B cell (primary cell): ENCODE measurements at regions not wholly inside any gene's neighbourhood (a gene's known extent, or its start where the extent isn't known, plus 50 kb on each side); places are given as distances from the start of the nearest gene placed in this dataset.

ENCODE experiments used
- ATAC-seq: fragments of 200-7000 bp; cut with Tn5 transposase; one replicate; pipeline ENCODE4 v1.10.0; 2021; ENCODE audit warnings: low read depth, mild to moderate bottlenecking, moderate number of reproducible peaks, moderate library complexity
- CTCF ChIA-PET: fragments of 350-600 bp; sonication (Branson Sonifier 250); formaldehyde crosslinking; loops from one replicate; lab custom pipeline; 2021; ENCODE audit warnings: antibody characterized with exemption, inconsistent platforms; lab: Charles Lee
- POLR2A ChIA-PET: fragments of 350-600 bp; sonication (Branson Sonifier 250); formaldehyde crosslinking; loops from one replicate; lab custom pipeline; 2021; ENCODE audit warnings: antibody characterized with exemption; lab: Charles Lee
- DNase-seq: peaks from one replicate; pipeline ENCODE4 v3.0.0; 2013
- H2AFZ ChIP-seq: 2 replicates; pipeline ENCODE4 v1.6.1; 2012; ENCODE audit warnings: mild to moderate bottlenecking, low read depth, low read length; ENCODE audit not compliant: insufficient read depth, poor library complexity, severe bottlenecking
- H3K27ac ChIP-seq, 2 donors: 1 replicate in 1 of 2; 2 replicates in 1 of 2; pipeline ENCODE4 v1.5.1; 2012 to 2013; ENCODE audit warnings: low read length in 2 of 2, mild to moderate bottlenecking in 2 of 2, moderate library complexity in 1 of 2
- H3K27me3 ChIP-seq, 4 experiments: fragments of 200-600 bp in 1 of 4; sonication (generic) in 1 of 4; replicated peaks in 1 of 4; 1 replicate in 2 of 4; 2 replicates in 2 of 4; pipeline versions ENCODE4 v1.6.1 to v1.7.0; 2013 to 2016; ENCODE audit warnings: low read length in 3 of 4, mild to moderate bottlenecking in 2 of 4, mixed read lengths in 1 of 4, moderate library complexity in 1 of 4; ENCODE audit not compliant: insufficient read depth in 4 of 4, control insufficient read depth in 3 of 4; ENCODE audit errors: control extremely low read depth in 1 of 4
- H3K36me3 ChIP-seq, 2 experiments: replicated peaks in 1 of 2; 1 replicate in 1 of 2; 2 replicates in 1 of 2; pipeline versions ENCODE4 v1.6.1 to v1.7.1; 2013; ENCODE audit warnings: low read length in 1 of 2; ENCODE audit not compliant: insufficient read depth in 2 of 2, control insufficient read depth in 1 of 2; ENCODE audit errors: control extremely low read depth in 1 of 2, extremely low read depth in 1 of 2
- H3K4me1 ChIP-seq, 2 donors: fragments of 200-600 bp in 1 of 2; sonication (generic) in 1 of 2; 1 replicate in 1 of 2; 2 replicates in 1 of 2; pipeline versions ENCODE4 v1.5.1 to v1.6.1; 2013 to 2017; ENCODE audit warnings: low read length in 2 of 2; ENCODE audit not compliant: control insufficient read depth in 2 of 2, insufficient read depth in 2 of 2
- H3K4me2 ChIP-seq: replicated peaks from 2 replicates; pipeline ENCODE3; 2012; ENCODE audit warnings: mild to moderate bottlenecking, low read depth, low read length; ENCODE audit not compliant: poor library complexity, severe bottlenecking
- H3K4me3 ChIP-seq, 5 experiments: fragments of 200-600 bp in 1 of 5; sonication (generic) in 1 of 5; 1 replicate in 3 of 5; 2 replicates in 2 of 5; pipeline versions ENCODE4 v1.5.1 to v1.7.0; 2011 to 2016; ENCODE audit warnings: low read length in 4 of 5, mild to moderate bottlenecking in 4 of 5, low read depth in 2 of 5, control low read depth in 1 of 5, moderate library complexity in 1 of 5; ENCODE audit not compliant: insufficient read depth in 1 of 5; ENCODE audit errors: control extremely low read depth in 1 of 5, extremely low read depth in 1 of 5
- H3K79me2 ChIP-seq: fragments of 200-600 bp; sonication (generic); one replicate; pipeline ENCODE4 v1.6.0; 2016; ENCODE audit warnings: low read length; ENCODE audit not compliant: control insufficient read depth, insufficient read depth
- H3K9ac ChIP-seq: fragments of 200-600 bp; sonication (generic); 2 replicates; pipeline ENCODE4 v1.6.1; 2017; ENCODE audit warnings: mild to moderate bottlenecking, low read length, moderate library complexity
- H3K9me3 ChIP-seq, 3 donors: one replicate each; pipeline versions ENCODE4 v1.6.1 to v1.7.1; 2013; ENCODE audit warnings: low read length in 2 of 3; ENCODE audit not compliant: control insufficient read depth in 2 of 3, insufficient read depth in 1 of 3; ENCODE audit errors: control extremely low read depth in 1 of 3
- H4K20me1 ChIP-seq: 2 replicates; pipeline ENCODE4 v1.6.0; 2012; ENCODE audit warnings: mild to moderate bottlenecking, low read length; ENCODE audit not compliant: insufficient read depth, control insufficient read depth, poor library complexity, severe bottlenecking
- H3K27ac Mint-ChIP-seq: one replicate; pipeline ENCODE4 v1.8.0; 2021; ENCODE audit warnings: mixed read lengths
- H3K27me3 Mint-ChIP-seq: one replicate; pipeline ENCODE4 v1.8.0; 2021; ENCODE audit warnings: mixed read lengths
- H3K4me1 Mint-ChIP-seq: one replicate; pipeline ENCODE4 v1.8.0; 2021; ENCODE audit warnings: mixed read lengths
- H3K4me3 Mint-ChIP-seq: one replicate; pipeline ENCODE4 v1.8.0; 2021; ENCODE audit warnings: mixed read lengths
- H3K9me3 Mint-ChIP-seq: one replicate; pipeline ENCODE4 v1.8.0; 2022; ENCODE audit warnings: mixed read lengths; ENCODE audit not compliant: insufficient read depth
- CTCF ChIP-seq: fragments of 200-600 bp; IDR thresholded peaks from one replicate; pipeline ENCODE4 v1.8.0; 2022; ENCODE audit warnings: antibody characterized with exemption, mild to moderate bottlenecking
- EZH2 ChIP-seq: IDR thresholded peaks from 2 replicates; pipeline ENCODE4 v1.6.1; 2012; ENCODE audit warnings: borderline replicate concordance, low read depth, mild to moderate bottlenecking, moderate library complexity, low read length; ENCODE audit not compliant: insufficient read depth, poor library complexity, severe bottlenecking
- WGBS: methylation state at CpG from one replicate; pipeline ENCODE4 v1.1.5; 2013; ENCODE audit warnings: missing lambda C conversion rate; ENCODE audit not compliant: insufficient coverage; 5-methylcytosine and 5-hydroxymethylcytosine counted together
- intact Hi-C: fragments of 100-400 bp; cut with micrococcal nuclease; formaldehyde crosslinking; loops from one replicate; pipeline ENCODE4 v1.10.0; 2022

GRCh38 chr4:178738026-178738425 is 1295.8 kb upstream of the AGA start:
- intact Hi-C loops = no loop called here
- no peaks in the 10 kb centered on the region for H3K27me3 Mint-ChIP-seq
- no peaks in the 10 kb centered on the region for H3K9me3 Mint-ChIP-seq
- no peaks in the 10 kb centered on the region for H4K20me1 ChIP-seq
- ChIA-PET POLR2A (no interaction called here), CTCF (no interaction called here)
- H3K36me3 ChIP-seq = no peaks in the 10 kb centered on the region
- no peaks in the 10 kb centered on the region for H3K4me1 Mint-ChIP-seq
- H3K4me3 ChIP-seq = no peak overlapping the region
- no peak overlapping the region for H3K27ac Mint-ChIP-seq
- H3K27me3 ChIP-seq = no peaks in the 10 kb centered on the region
- H2AFZ ChIP-seq = no peak overlapping the region
- ATAC-seq = no peak
- no peak overlapping the region for H3K27ac ChIP-seq
- no peaks in the 10 kb centered on the region for H3K4me1 ChIP-seq
- no peak overlapping the region for H3K4me2 ChIP-seq
- WGBS = no CpG with 5 or more reads among the region's 4 CpGs
- H3K9me3 ChIP-seq = peaks cover 0 to 5% (median 1%) of the 10 kb centered on the region in 3 donors
- H3K4me3 Mint-ChIP-seq = no peak overlapping the region
- TF ChIP-seq CTCF = no peak
- no peak for TF ChIP-seq EZH2
- no peak overlapping the region for H3K9ac ChIP-seq
- DNase-seq = no peak
- no peaks in the 10 kb centered on the region for H3K79me2 ChIP-seq

GRCh38 chr4:178745203-178745602 is 1303.0 kb upstream of the AGA start:
- Histone ChIP-seq H3K4me3 (no peak overlapping the region), H3K4me2 (no peak overlapping the region), H3K36me3 (no peaks in the 10 kb centered on the region), H3K27ac (no peak overlapping the region), H3K79me2 (no peaks in the 10 kb centered on the region), H3K9me3 (peaks cover 0 to 5% (median 1%) of the 10 kb centered on the region in 3 donors), H3K4me1 (no peaks in the 10 kb centered on the region), H3K9ac (no peak overlapping the region), H3K27me3 (no peaks in the 10 kb centered on the region), H2AFZ (no peak overlapping the region), H4K20me1 (no peaks in the 10 kb centered on the region)
- ATAC-seq (no peak), DNase-seq (no peak)
- Mint-ChIP-seq H3K4me1 (no peaks in the 10 kb centered on the region), H3K9me3 (no peaks in the 10 kb centered on the region), H3K4me3 (no peak overlapping the region), H3K27me3 (no peaks in the 10 kb centered on the region), H3K27ac (no peak overlapping the region)
- CTCF ChIA-PET = no interaction called here
- POLR2A ChIA-PET = no interaction called here
- WGBS = no CpG with 5 or more reads among the region's 1 CpG
- TF ChIP-seq CTCF = no peak
- TF ChIP-seq EZH2 = no peak
- intact Hi-C loops = no loop called here
